Activated T-cell treated with anti-CD3 and anti-CD28 coated beads, Interleukin-2, amount 50 U/mL, for 4 hours (primary cell): ENCODE measurements at regions not wholly inside any gene's neighbourhood (a gene's known extent, or its start where the extent isn't known, plus 50 kb on each side); places are given as distances from the start of the nearest gene placed in this dataset.

Experiments used
- ATAC-seq, 2 donors: fragments of 200-7000 bp; cut with Tn5 transposase; one replicate each; pipeline ENCODE4 v1.10.0; 2021
- DNase-seq: peaks from one replicate; pipeline ENCODE4 v3.0.0-alpha.2; 2020
- H3K27me3 Mint-ChIP-seq: one replicate; pipeline ENCODE4 v1.8.0; 2021; ENCODE audit warnings: low read depth, mixed read lengths
- H3K36me3 Mint-ChIP-seq: one replicate; pipeline ENCODE4 v1.8.0; 2022; ENCODE audit warnings: mixed read lengths; ENCODE audit not compliant: insufficient read depth
- H3K4me1 Mint-ChIP-seq: one replicate; pipeline ENCODE4 v1.8.0; 2021; ENCODE audit warnings: low read depth, mixed read lengths
- H3K4me3 Mint-ChIP-seq: one replicate; pipeline ENCODE4 v1.8.0; 2021; ENCODE audit warnings: mild to moderate bottlenecking, moderate library complexity, mixed read lengths
- H3K9me3 Mint-ChIP-seq: one replicate; pipeline ENCODE4 v1.8.0; 2021; ENCODE audit warnings: mixed read lengths

DNA sequence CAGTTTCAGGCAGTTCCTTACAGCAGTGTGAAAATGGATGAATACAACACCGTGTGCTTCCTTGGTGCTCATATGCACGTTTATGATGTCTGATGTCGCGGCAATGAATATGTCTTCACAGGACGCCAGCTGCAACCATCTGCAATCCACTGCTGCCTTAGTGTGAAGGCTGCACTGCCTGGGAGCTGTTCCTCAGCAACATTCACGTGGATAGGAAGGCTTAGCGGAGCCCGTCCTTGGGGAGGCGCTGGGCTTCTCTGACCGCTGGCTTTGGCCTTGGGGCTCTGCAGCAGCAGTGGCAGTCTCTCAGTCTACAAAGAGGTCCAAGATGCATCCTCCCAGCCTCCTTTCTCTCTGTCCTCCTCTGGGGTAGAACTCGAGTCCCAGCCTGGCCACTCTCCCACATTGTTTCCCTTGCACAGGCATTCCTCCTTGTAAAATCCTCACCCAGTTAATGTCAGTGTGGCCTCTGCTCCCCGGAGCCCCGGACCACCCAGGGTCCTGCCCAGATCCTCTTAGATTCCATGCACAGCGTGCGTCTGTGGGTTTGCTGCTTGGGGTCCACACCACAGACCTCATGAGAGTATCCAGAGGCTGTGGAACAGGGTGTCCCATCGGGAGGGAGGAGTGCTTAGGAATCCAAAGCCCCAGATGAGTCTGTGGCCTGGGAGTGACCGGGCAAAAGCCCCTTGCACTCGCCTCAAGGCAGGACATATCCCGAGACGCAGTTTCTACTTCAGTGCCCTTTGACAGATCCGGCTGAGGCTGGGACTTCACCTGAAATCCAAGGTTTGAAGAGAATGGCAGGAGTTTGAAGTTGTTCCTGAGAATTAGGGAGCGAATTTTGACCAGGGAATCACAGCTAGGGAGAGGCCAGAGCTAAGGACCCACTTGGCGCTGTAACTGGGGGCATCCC is 181.3 kb downstream of the THBS2 start:
- H3K9me3 Mint-ChIP-seq: no peaks in the 10 kb centered on the region
- no peaks in the 10 kb centered on the region for H3K4me1 Mint-ChIP-seq
- H3K36me3 Mint-ChIP-seq: no peaks in the 10 kb centered on the region
- peaks cover 4% of the 10 kb centered on the region for H3K27me3 Mint-ChIP-seq
- DNase-seq (no peak), ATAC-seq (no peak)
- no peak overlapping the region for H3K4me3 Mint-ChIP-seq

DNA sequence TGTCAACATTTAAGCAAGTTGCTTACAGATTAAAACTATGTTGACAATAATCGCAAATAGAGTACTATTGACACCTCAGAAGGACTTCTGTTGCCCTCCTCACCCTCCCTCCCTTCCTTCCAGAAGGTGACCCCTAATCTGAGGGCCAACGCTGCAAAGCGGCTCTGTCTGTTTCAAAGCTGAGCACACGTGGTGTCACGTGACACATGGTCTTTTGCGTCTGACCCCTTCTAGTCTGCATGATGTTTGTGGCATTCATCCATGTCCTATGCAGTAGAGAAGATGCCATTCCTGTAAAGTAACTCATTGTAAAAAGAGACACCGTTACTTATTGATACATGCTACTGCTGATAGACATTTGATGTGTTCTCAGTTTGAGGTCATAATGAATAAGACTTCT is 182.3 kb downstream of the THBS2 start:
- ATAC-seq (no peak), DNase-seq (no peak)
- peaks cover 2% of the 10 kb centered on the region for H3K27me3 Mint-ChIP-seq
- H3K36me3 Mint-ChIP-seq: no peaks in the 10 kb centered on the region
- H3K4me3 Mint-ChIP-seq: no peak overlapping the region
- no peaks in the 10 kb centered on the region for H3K9me3 Mint-ChIP-seq
- no peaks in the 10 kb centered on the region for H3K4me1 Mint-ChIP-seq

DNA sequence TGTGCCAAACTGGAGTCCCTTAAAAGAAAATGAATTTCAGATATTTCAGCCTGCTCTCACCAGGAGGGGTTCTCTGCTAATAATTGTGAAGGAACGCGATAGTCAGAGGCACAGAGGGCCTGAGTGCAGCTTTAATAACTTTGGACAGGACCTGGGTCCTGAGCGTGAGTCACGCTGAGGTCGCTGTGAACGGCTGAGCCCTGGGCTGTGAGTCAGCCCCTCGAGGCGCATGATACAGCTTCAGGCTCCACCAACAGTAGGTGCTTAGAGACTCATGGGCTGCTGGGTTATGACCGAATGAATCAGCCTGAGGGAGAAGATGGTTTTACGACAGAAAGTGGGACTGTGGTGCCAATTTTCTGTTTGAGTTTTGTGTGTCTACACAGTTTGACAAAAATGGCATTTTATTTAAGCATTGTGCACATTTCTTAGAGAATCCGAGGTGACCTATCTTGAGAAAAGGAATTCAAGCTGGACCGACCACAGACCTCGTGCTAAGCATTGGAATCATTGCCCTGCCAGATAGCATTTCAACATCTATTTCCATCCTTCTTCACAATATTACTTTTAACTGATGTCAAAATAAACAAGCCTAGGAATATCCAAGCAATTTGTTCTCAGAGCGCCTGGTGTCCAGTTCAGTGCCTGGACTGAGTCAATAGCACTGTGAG is 183.0 kb downstream of the THBS2 start:
- ATAC-seq (no peak), DNase-seq (no peak)
- peaks cover 4% of the 10 kb centered on the region for H3K27me3 Mint-ChIP-seq
- no peaks in the 10 kb centered on the region for H3K9me3 Mint-ChIP-seq
- H3K4me3 Mint-ChIP-seq: no peak overlapping the region
- H3K36me3 Mint-ChIP-seq: no peaks in the 10 kb centered on the region
- H3K4me1 Mint-ChIP-seq: no peaks in the 10 kb centered on the region

GRCh38 chr6:169069356-169069755 is 184.3 kb downstream of the THBS2 start:
- Mint-ChIP-seq H3K4me3 (no peak overlapping the region), H3K4me1 (no peaks in the 10 kb centered on the region), H3K27me3 (peaks cover 6% of the 10 kb centered on the region), H3K9me3 (no peaks in the 10 kb centered on the region), H3K36me3 (no peaks in the 10 kb centered on the region)
- ATAC-seq (no peak), DNase-seq (no peak)

- H3K27me3 Mint-ChIP-seq: peaks cover 9% of the 10 kb centered on the region
- no peaks in the 10 kb centered on the region for H3K36me3 Mint-ChIP-seq
- no peak overlapping the region for H3K4me3 Mint-ChIP-seq
- peaks cover 8% of the 10 kb centered on the region for H3K9me3 Mint-ChIP-seq
- no peak for DNase-seq
- H3K4me1 Mint-ChIP-seq: no peaks in the 10 kb centered on the region
- no peak for ATAC-seq
Observed at GRCh38 chr6:169064194-169064593, 189.5 kb downstream of the THBS2 start.

DNA sequence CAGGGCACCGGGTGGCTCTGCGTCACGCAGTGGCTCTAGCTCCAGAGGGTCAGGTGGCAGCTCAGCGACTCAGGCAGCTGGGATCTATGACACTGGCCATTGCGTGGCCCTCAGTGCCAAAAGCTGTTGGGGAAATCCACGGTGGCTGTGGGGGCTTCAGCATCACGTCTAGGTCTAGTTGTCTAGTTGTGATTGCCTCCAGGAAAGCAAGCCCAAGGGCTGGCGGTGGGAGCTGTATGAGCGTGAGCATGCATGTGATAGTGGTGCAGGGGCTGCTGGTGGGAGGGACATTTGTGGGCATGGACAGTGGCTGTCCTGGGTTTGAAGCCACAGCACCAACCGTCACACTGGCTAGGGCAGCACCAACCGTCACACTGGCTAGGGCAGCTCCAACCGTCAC is 191.4 kb downstream of the THBS2 start:
- Mint-ChIP-seq H3K4me3 (no peak overlapping the region), H3K27me3 (peaks cover 9% of the 10 kb centered on the region), H3K9me3 (peaks cover 8% of the 10 kb centered on the region)

GRCh38 chr6:169058634-169059033 is 195.0 kb downstream of the THBS2 start:
- ATAC-seq: no peak
- Mint-ChIP-seq H3K9me3 (peaks cover 15% of the 10 kb centered on the region), H3K36me3 (no peaks in the 10 kb centered on the region)

More for the DNA sequence above, 191.4 kb downstream of the THBS2 start:
- no peak for ATAC-seq
- Mint-ChIP-seq H3K4me1 (no peaks in the 10 kb centered on the region), H3K36me3 (no peaks in the 10 kb centered on the region)
- DNase-seq: no peak

GRCh38 chr6:169052462-169052861 is 201.2 kb downstream of the THBS2 start:
- Mint-ChIP-seq H3K27me3 (no peaks in the 10 kb centered on the region), H3K9me3 (peaks cover 7% of the 10 kb centered on the region), H3K4me1 (no peaks in the 10 kb centered on the region), H3K4me3 (no peak overlapping the region), H3K36me3 (no peaks in the 10 kb centered on the region)
- DNase-seq (no peak), ATAC-seq (no peak)

More at GRCh38 chr6:169058634-169059033, 195.0 kb downstream of the THBS2 start:
- peaks cover 3% of the 10 kb centered on the region for H3K27me3 Mint-ChIP-seq
- DNase-seq: no peak
- no peaks in the 10 kb centered on the region for H3K4me1 Mint-ChIP-seq
- H3K4me3 Mint-ChIP-seq: no peak overlapping the region

- Mint-ChIP-seq H3K9me3 (peaks cover 5% of the 10 kb centered on the region), H3K4me1 (no peaks in the 10 kb centered on the region), H3K27me3 (no peaks in the 10 kb centered on the region), H3K36me3 (no peaks in the 10 kb centered on the region), H3K4me3 (no peak overlapping the region)
- DNase-seq: no peak
- no peak for ATAC-seq
Observed at GRCh38 chr6:169051371-169051770, 202.3 kb downstream of the THBS2 start.

DNA sequence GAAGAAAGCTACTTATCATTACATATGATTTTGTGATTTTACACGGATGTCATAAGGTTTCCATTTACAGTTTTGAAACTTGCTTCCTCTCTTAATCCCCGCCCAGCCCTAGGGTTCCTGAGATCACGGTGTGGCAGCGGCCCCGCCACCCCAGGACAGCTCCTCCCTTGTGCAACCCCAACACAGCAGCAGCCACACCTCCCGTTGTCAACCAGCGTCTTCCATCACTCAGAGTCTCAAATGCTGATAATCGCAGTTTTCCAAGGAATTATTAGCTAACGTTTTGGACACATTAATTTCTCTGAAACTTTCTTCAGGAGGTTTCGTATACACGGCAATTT is 204.8 kb downstream of the THBS2 start:
- H3K27me3 Mint-ChIP-seq: no peaks in the 10 kb centered on the region

GRCh38 chr6:169048185-169048864 is 205.3 kb downstream of the THBS2 start:
- ATAC-seq: no peak
- Mint-ChIP-seq H3K4me1 (no peaks in the 10 kb centered on the region), H3K9me3 (no peaks in the 10 kb centered on the region), H3K27me3 (no peaks in the 10 kb centered on the region), H3K36me3 (no peaks in the 10 kb centered on the region), H3K4me3 (no peak overlapping the region)
- no peak for DNase-seq

More for the DNA sequence above, 204.8 kb downstream of the THBS2 start:
- Mint-ChIP-seq H3K36me3 (no peaks in the 10 kb centered on the region), H3K4me3 (no peak overlapping the region), H3K4me1 (no peaks in the 10 kb centered on the region), H3K9me3 (no peaks in the 10 kb centered on the region)
- ATAC-seq (no peak), DNase-seq (no peak)

DNA sequence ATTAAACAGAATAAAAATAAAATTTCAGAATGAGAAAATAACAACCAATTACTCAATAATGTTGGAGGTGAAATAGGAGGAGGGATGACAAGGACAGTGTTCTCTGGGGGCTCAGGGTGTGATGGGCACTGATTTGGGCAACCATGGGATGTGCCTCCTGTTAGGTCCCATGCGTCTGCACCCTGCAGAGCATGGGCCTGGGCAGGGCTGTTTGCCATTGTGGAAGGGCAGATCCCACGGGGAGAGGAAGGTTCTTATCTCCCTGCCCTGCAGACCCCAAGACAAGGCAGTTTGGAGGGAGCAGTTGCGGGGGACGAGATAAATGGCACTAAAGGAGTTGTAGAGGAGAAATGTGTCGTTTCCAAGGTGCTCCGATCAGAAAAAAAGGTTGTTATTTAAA is 206.3 kb downstream of the THBS2 start:
- no peaks in the 10 kb centered on the region for H3K36me3 Mint-ChIP-seq

GRCh38 chr6:169046483-169047192 is 207.0 kb downstream of the THBS2 start:
- H3K9me3 Mint-ChIP-seq: no peaks in the 10 kb centered on the region
- H3K27me3 Mint-ChIP-seq: no peaks in the 10 kb centered on the region
- DNase-seq: no peak
- H3K36me3 Mint-ChIP-seq: no peaks in the 10 kb centered on the region
- H3K4me1 Mint-ChIP-seq: no peaks in the 10 kb centered on the region
- no peak for ATAC-seq
- no peak overlapping the region for H3K4me3 Mint-ChIP-seq

More for the DNA sequence above, 206.3 kb downstream of the THBS2 start:
- H3K9me3 Mint-ChIP-seq: no peaks in the 10 kb centered on the region
- ATAC-seq: no peak
- no peak overlapping the region for H3K4me3 Mint-ChIP-seq
- DNase-seq: no peak
- no peaks in the 10 kb centered on the region for H3K4me1 Mint-ChIP-seq
- no peaks in the 10 kb centered on the region for H3K27me3 Mint-ChIP-seq

DNA sequence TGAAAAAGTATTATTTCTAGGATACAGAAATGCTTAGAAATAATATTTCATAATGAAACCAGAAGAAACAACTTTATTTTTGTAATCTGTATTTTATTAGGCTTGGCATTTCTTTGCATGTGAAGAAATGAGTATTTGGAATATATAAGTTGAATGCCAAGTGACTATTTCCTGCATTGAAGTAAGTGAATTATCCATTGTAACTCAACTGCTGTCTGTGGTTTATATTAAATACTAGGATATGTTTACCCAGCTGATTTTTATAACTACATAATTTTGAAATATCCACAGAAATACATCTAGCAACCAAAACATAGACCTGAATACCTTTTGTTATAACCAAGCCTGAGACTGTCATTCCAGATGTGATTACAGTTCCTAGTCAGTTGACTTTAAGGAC is 207.6 kb downstream of the THBS2 start:
- H3K4me1 Mint-ChIP-seq: no peaks in the 10 kb centered on the region
- DNase-seq (no peak), ATAC-seq (no peak)
- H3K9me3 Mint-ChIP-seq: no peaks in the 10 kb centered on the region
- no peaks in the 10 kb centered on the region for H3K36me3 Mint-ChIP-seq
- H3K27me3 Mint-ChIP-seq: no peaks in the 10 kb centered on the region
- no peak overlapping the region for H3K4me3 Mint-ChIP-seq
